ENCODE measurements at regions not wholly inside any gene's neighbourhood (a gene's known extent, or its start where the extent isn't known, plus 50 kb on each side); places are given as distances from the start of the nearest gene placed in this dataset.

DNA sequence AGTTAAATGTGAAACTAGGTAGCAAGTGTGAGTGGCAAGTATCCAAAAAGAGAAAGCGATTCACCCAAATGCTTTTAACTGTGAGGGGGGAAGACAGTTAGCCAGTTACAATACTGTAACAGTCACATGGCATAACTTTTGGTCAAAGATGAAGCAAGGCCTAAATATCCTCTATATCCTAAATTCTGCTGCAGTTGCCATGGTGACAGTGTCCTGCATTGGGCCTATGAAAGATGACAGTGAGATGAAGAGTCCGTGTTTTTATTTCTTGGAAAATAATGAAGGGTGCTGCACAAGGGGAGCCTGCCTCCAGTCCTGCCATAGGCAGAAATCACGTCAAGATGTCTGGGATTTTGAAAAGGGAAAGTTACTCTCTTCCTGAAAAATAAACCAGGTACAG, 534.6 kb downstream of the NTRK2 start:
- ATAC-seq (ENCODE audit: poor library complexity) (no peak), DNase-seq (no peak)
- H3K36me3 ChIP-seq (ENCODE audit: insufficient read depth, low read length) = no peaks in the 10 kb centered on the region
- Mint-ChIP-seq H3K9me3 (no peaks in the 10 kb centered on the region), H3K36me3 (ENCODE audit: low read depth) (no peaks in the 10 kb centered on the region), H3K4me3 (no peak overlapping the region), H3K27me3 (peaks cover 3% of the 10 kb centered on the region), H3K27ac (no peak overlapping the region), H3K4me1 (ENCODE audit: low read depth) (no peaks in the 10 kb centered on the region)
- ChIA-PET CTCF (no interaction called here), POLR2A (no interaction called here)
- peaks cover 0 to 4% of the 10 kb centered on the region in 2 experiments for H3K9me3 ChIP-seq (ENCODE audit: control insufficient read depth in 1 of 2, insufficient read depth in 1 of 2, low read length in 2 of 2)
- TF ChIP-seq, protein P1, sequence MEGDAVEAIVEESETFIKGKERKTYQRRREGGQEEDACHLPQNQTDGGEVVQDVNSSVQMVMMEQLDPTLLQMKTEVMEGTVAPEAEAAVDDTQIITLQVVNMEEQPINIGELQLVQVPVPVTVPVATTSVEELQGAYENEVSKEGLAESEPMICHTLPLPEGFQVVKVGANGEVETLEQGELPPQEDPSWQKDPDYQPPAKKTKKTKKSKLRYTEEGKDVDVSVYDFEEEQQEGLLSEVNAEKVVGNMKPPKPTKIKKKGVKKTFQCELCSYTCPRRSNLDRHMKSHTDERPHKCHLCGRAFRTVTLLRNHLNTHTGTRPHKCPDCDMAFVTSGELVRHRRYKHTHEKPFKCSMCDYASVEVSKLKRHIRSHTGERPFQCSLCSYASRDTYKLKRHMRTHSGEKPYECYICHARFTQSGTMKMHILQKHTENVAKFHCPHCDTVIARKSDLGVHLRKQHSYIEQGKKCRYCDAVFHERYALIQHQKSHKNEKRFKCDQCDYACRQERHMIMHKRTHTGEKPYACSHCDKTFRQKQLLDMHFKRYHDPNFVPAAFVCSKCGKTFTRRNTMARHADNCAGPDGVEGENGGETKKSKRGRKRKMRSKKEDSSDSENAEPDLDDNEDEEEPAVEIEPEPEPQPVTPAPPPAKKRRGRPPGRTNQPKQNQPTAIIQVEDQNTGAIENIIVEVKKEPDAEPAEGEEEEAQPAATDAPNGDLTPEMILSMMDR (IDR thresholded peaks at IDR 0.05) = no peak
- no peak overlapping the region for H3K27ac ChIP-seq (ENCODE audit: low read depth in 1 of 2, low read length in 2 of 2)
- no peaks in the 10 kb centered on the region for H3K27me3 ChIP-seq (ENCODE audit: control insufficient read depth in 1 of 2, insufficient read depth in 2 of 2, low read length in 2 of 2)
- no peak overlapping the region for H3K4me3 ChIP-seq (ENCODE audit: low read length)
- H3K4me1 ChIP-seq (ENCODE audit: insufficient read depth, low read length) = no peaks in the 10 kb centered on the region
- intact Hi-C loops (cut with DNase I, micrococcal nuclease) = no loop called here

DNA sequence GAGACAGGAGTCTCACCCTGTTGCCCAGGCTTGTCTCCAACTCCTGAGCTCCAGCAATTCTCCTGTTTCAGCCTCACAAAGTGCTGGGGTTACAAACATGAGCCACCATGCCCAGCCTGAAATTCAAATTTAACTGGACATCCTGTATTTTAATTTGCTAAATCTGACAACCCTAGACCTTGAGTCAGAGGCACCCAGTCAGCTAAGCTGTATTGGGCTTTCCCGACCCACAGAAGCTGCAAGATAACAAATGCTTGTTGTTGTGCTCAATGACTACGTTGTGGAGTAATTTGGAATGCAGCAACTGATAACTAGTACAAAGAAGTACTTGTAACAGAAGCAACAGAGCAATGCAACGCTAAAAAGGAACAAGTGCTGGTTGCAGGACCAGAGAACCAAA, 533.1 kb downstream of the NTRK2 start:
- no peak overlapping the region for H3K4me3 Mint-ChIP-seq
- no peaks in the 10 kb centered on the region for H3K9me3 Mint-ChIP-seq
- Histone ChIP-seq H3K4me3 (ENCODE audit: low read length) (no peak overlapping the region), H3K9me3 (ENCODE audit: control insufficient read depth in 1 of 2, insufficient read depth in 1 of 2, low read length in 2 of 2) (peaks cover 0 to 4% of the 10 kb centered on the region in 2 experiments), H3K36me3 (ENCODE audit: insufficient read depth, low read length) (no peaks in the 10 kb centered on the region), H3K4me1 (ENCODE audit: insufficient read depth, low read length) (no peaks in the 10 kb centered on the region), H3K27ac (ENCODE audit: low read depth in 1 of 2, low read length in 2 of 2) (no peak overlapping the region), H3K27me3 (ENCODE audit: control insufficient read depth in 1 of 2, insufficient read depth in 2 of 2, low read length in 2 of 2) (no peaks in the 10 kb centered on the region)
- ChIA-PET CTCF (no interaction called here), POLR2A (no interaction called here)
- DNase-seq = no peak
- intact Hi-C loops (cut with DNase I, micrococcal nuclease) = no loop called here
- H3K36me3 Mint-ChIP-seq (ENCODE audit: low read depth) = no peaks in the 10 kb centered on the region
- H3K27ac Mint-ChIP-seq = no peak overlapping the region
- H3K4me1 Mint-ChIP-seq (ENCODE audit: low read depth) = no peaks in the 10 kb centered on the region
- H3K27me3 Mint-ChIP-seq = peaks cover 3% of the 10 kb centered on the region
- TF ChIP-seq, protein P1 (IDR thresholded peaks at IDR 0.05) = no peak
- no peak for ATAC-seq (ENCODE audit: poor library complexity)

DNA sequence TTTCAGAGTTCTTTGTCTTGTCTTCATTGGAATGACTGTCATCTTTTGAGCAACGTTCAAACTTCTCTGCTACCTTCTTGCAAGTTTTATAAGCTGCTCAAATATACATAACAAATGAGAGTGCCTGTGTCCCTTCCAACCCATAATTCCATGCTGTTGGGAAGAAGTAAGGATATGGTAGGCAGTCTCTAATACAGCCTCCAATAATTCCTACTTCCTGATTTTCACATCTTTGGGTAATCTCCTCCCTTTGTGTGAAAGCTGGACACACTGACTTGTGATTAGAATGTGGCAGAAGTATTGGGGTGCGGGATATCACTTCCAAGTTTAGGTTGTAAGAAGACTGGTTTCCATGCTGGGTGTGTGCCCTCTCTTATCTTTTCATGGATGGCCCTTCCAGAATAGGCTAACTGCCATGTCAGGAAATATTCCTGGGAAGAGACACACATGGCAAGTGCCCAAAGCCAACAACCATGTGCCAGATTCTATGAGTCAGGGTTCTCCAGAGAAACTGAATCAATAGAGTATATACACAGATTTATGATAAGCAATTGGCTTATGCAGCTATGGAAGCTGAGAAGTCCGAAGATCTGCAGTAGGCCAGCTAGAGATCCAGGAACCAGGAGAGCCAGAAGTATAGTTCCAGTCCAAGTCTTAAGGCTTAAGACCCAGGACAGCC, 531.3 kb downstream of the NTRK2 start:
- TF ChIP-seq, protein P1 (IDR thresholded peaks at IDR 0.05) = no peak
- H3K4me3 Mint-ChIP-seq = no peak overlapping the region
- Histone ChIP-seq H3K4me1 (ENCODE audit: insufficient read depth, low read length) (no peaks in the 10 kb centered on the region), H3K9me3 (ENCODE audit: control insufficient read depth in 1 of 2, insufficient read depth in 1 of 2, low read length in 2 of 2) (peaks cover 0 to 1% of the 10 kb centered on the region in 2 experiments), H3K36me3 (ENCODE audit: insufficient read depth, low read length) (no peaks in the 10 kb centered on the region), H3K27me3 (ENCODE audit: control insufficient read depth in 1 of 2, insufficient read depth in 2 of 2, low read length in 2 of 2) (no peaks in the 10 kb centered on the region), H3K4me3 (ENCODE audit: low read length) (no peak overlapping the region), H3K27ac (ENCODE audit: low read depth in 1 of 2, low read length in 2 of 2) (no peak overlapping the region)
- ATAC-seq (ENCODE audit: poor library complexity) (no peak), DNase-seq (no peak)
- no peaks in the 10 kb centered on the region for H3K36me3 Mint-ChIP-seq (ENCODE audit: low read depth)
- CTCF ChIA-PET = no interaction called here
- peaks cover 3% of the 10 kb centered on the region for H3K27me3 Mint-ChIP-seq
- intact Hi-C loops (cut with DNase I, micrococcal nuclease) = no loop called here
- no peaks in the 10 kb centered on the region for H3K9me3 Mint-ChIP-seq
- no peak overlapping the region for H3K27ac Mint-ChIP-seq
- POLR2A ChIA-PET = no interaction called here
- no peaks in the 10 kb centered on the region for H3K4me1 Mint-ChIP-seq (ENCODE audit: low read depth)
